ENCODE measurements at regions not wholly inside any gene's neighbourhood (a gene's known extent, or its start where the extent isn't known, plus 50 kb on each side); places are given as distances from the start of the nearest gene placed in this dataset.

DNA sequence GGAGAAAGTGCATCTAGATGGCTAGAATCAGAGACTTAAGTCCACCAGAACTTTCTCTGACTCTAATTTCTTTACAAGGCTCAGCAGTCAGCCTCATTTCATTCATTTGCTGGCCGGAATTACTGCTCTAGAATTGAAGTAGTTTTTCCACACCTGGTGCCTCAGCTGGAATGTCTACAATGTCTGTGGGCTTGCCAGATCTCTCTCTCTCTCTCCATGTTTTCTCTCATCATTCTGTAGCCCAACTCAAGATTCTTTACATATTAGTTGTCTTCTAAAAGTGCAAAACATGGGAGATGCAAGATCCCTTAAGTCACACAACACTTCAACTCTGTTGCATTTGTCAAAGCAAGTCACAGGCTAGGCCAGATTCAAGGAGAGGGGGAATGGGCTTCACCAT is 103.9 kb upstream of the TAF11L2 start:
- H3K4me3 ChIP-seq, result no peak overlapping the region
- no peaks in the 10 kb centered on the region for H3K36me3 ChIP-seq
- H3K27me3 ChIP-seq, result no peaks in the 10 kb centered on the region
- no peak for FAIRE-seq
- H3K4me1 ChIP-seq, result no peaks in the 10 kb centered on the region
- 28 to 52% methylated on average over 1 of the region's 1 CpG for WGBS, 2 donors
- H3K27ac ChIP-seq, result no peak overlapping the region
- no peaks in the 10 kb centered on the region for H3K9me3 ChIP-seq
- ATAC-seq, result no peak
- no peak for TF ChIP-seq CTCF (IDR thresholded peaks at IDR 0.05)
- intact Hi-C loops (cut with DNase I), result no loop called here
- no peak for DNase-seq

- DNase-seq, result no peak
Measured at GRCh38 chr5:17395106-17395880, 102.7 kb upstream of the TAF11L2 start.

GRCh38 chr5:17396247-17396646 is 101.8 kb upstream of the TAF11L2 start:
- Histone ChIP-seq H3K4me3 (no peak overlapping the region), H3K4me1 (no peaks in the 10 kb centered on the region), H3K9me3 (no peaks in the 10 kb centered on the region), H3K36me3 (no peaks in the 10 kb centered on the region), H3K27ac (no peak overlapping the region), H3K27me3 (peaks cover 0 to 7% (median 0%) of the 10 kb centered on the region in 4 donors)
- 26 to 54% methylated on average over 4 of the region's 4 CpGs for WGBS, 2 donors
- TF ChIP-seq CTCF (IDR thresholded peaks at IDR 0.05), result no peak
- DNase-seq, result no peak
- no peak for FAIRE-seq
- intact Hi-C loops (cut with DNase I), result no loop called here
- ATAC-seq, result no peak

More at GRCh38 chr5:17395106-17395880, 102.7 kb upstream of the TAF11L2 start:
- 46 to 65% methylated on average over 5 of the region's 5 CpGs for WGBS, 2 donors
- Histone ChIP-seq H3K36me3 (no peaks in the 10 kb centered on the region), H3K4me3 (no peak overlapping the region), H3K27ac (no peak overlapping the region), H3K9me3 (no peaks in the 10 kb centered on the region), H3K4me1 (no peaks in the 10 kb centered on the region), H3K27me3 (no peaks in the 10 kb centered on the region)
- ATAC-seq (no peak), FAIRE-seq (no peak)
- no peak for TF ChIP-seq CTCF (IDR thresholded peaks at IDR 0.05)
- intact Hi-C loops (cut with DNase I), result no loop called here

DNA sequence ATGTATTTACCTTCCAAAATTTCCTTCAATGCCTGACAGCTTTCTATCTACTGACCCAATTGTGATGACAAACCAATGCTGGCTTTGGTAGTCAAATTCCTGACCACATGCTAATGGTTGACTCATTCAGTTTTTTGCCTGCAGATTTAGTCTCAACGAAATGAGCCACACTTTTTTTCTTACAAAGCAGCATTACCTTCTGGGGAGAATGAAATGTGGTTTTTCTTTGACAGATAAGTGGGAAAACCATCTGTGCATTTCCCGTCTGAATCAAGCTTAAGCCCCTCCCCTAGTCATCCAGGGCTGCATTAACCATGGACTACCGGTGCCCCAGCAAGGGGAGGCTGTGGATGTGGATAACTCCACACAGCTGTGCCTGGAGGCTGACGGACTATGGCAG is 99.6 kb upstream of the TAF11L2 start:
- 15 to 16% methylated on average over 4 of the region's 4 CpGs for WGBS, 2 donors
- no peak overlapping the region for H3K27ac ChIP-seq
- FAIRE-seq, result no peak
- no peaks in the 10 kb centered on the region for H3K36me3 ChIP-seq
- H3K9me3 ChIP-seq, result no peaks in the 10 kb centered on the region
- peaks cover 0 to 9% (median 0%) of the 10 kb centered on the region in 4 donors for H3K27me3 ChIP-seq
- H3K4me1 ChIP-seq, result no peaks in the 10 kb centered on the region
- ATAC-seq, result no peak
- no peak overlapping the region for H3K4me3 ChIP-seq
- TF ChIP-seq CTCF (IDR thresholded peaks at IDR 0.05), result no peak
- DNase-seq, result no peak
- intact Hi-C loops (cut with DNase I), result no loop called here

Measured in pancreas (tissue), 10 donors.